CD14-positive monocyte (primary cell): ENCODE measurements at regions not wholly inside any gene's neighbourhood (a gene's known extent, or its start where the extent isn't known, plus 50 kb on each side); places are given as distances from the start of the nearest gene placed in this dataset.
"Not testable (repeated sequence)": the region's sequence is repeated elsewhere in the genome, so short reads cannot be mapped to it uniquely, and the experiment has no call there.

Experiments used
- DNase-seq, 3 donors: peaks; one replicate each; pipeline ENCODE4 v3.0.0-alpha.2; 2011 to 2022
- H2AFZ ChIP-seq: 2 replicates; pipeline ENCODE4 v1.6.0; 2012; ENCODE audit warnings: mild to moderate bottlenecking, low read depth, low read length, inconsistent platforms; ENCODE audit not compliant: insufficient read depth, poor library complexity, severe bottlenecking
- H3K27ac ChIP-seq, 2 donors: 1 replicate in 1 of 2; 2 replicates in 1 of 2; pipeline ENCODE4 v1.5.1; 2012 to 2013; ENCODE audit warnings: low read length in 2 of 2, control low read depth in 1 of 2, inconsistent platforms in 1 of 2, low read depth in 1 of 2, mild to moderate bottlenecking in 1 of 2
- H3K27me3 ChIP-seq, 2 donors: one replicate each; pipeline versions ENCODE4 v1.6.0 to v1.6.1; 2011 to 2013; ENCODE audit warnings: low read length in 2 of 2; ENCODE audit not compliant: control insufficient read depth in 2 of 2, insufficient read depth in 2 of 2
- H3K36me3 ChIP-seq, 2 donors: replicated peaks in 1 of 2; 1 replicate in 1 of 2; 2 replicates in 1 of 2; pipeline versions ENCODE4 v1.5.1 to v1.6.1; 2012 to 2013; ENCODE audit warnings: low read length in 2 of 2, control low read depth in 1 of 2, inconsistent platforms in 1 of 2, mild to moderate bottlenecking in 1 of 2; ENCODE audit not compliant: insufficient read depth in 2 of 2, control insufficient read depth in 1 of 2
- H3K4me1 ChIP-seq, 2 donors: 1 replicate in 1 of 2; 2 replicates in 1 of 2; pipeline versions ENCODE4 v1.5.1 to v1.6.1; 2012 to 2013; ENCODE audit warnings: low read length in 2 of 2, control low read depth in 1 of 2, inconsistent platforms in 1 of 2, mild to moderate bottlenecking in 1 of 2, moderate library complexity in 1 of 2; ENCODE audit not compliant: insufficient read depth in 2 of 2, control insufficient read depth in 1 of 2
- H3K4me2 ChIP-seq: replicated peaks from 2 replicates; pipeline ENCODE3; 2012; ENCODE audit warnings: low read length, moderate library complexity, mild to moderate bottlenecking; ENCODE audit not compliant: poor library complexity, severe bottlenecking; ENCODE audit errors: extremely low read depth
- H3K4me3 ChIP-seq, 3 experiments: fragments of 200-600 bp in 1 of 3; sonication (generic) in 1 of 3; replicated peaks in 1 of 3; 1 replicate in 2 of 3; 2 replicates in 1 of 3; pipeline ENCODE4 v1.5.1; 2011 to 2013; ENCODE audit warnings: low read length in 3 of 3, mild to moderate bottlenecking in 3 of 3, control low read depth in 2 of 3, low read depth in 2 of 3, inconsistent platforms in 1 of 3, moderate library complexity in 1 of 3
- H3K79me2 ChIP-seq: 2 replicates; pipeline ENCODE4 v1.6.0; 2012; ENCODE audit warnings: mild to moderate bottlenecking, control low read depth, inconsistent platforms, low read length, moderate library complexity; ENCODE audit not compliant: insufficient read depth
- H3K9ac ChIP-seq: 2 replicates; pipeline ENCODE4 v1.6.0; 2017; ENCODE audit warnings: low read length, mild to moderate bottlenecking; ENCODE audit not compliant: insufficient read depth, poor library complexity, severe bottlenecking
- H3K9me3 ChIP-seq, 2 donors: replicated peaks in 1 of 2; 1 replicate in 1 of 2; 2 replicates in 1 of 2; pipeline versions ENCODE4 v1.5.1 to v1.6.1; 2012 to 2013; ENCODE audit warnings: low read length in 2 of 2, control low read depth in 1 of 2; ENCODE audit not compliant: control insufficient read depth in 1 of 2, insufficient read depth in 1 of 2
- H4K20me1 ChIP-seq: 2 replicates; pipeline ENCODE4 v1.6.0; 2012; ENCODE audit warnings: mild to moderate bottlenecking, low read length, control low read depth, moderate library complexity; ENCODE audit not compliant: insufficient read depth
- H3K27ac Mint-ChIP-seq, 7 donors: one replicate each; pipeline ENCODE4 v1.8.0; 2020; ENCODE audit warnings: mild to moderate bottlenecking in 7 of 7, mixed read lengths in 7 of 7, moderate library complexity in 6 of 7, inconsistent platforms in 2 of 7
- H3K27me3 Mint-ChIP-seq, 3 donors: one replicate each; pipeline ENCODE4 v1.8.0; 2021 to 2022; ENCODE audit warnings: low read depth in 3 of 3, mild to moderate bottlenecking in 3 of 3, mixed read lengths in 3 of 3, moderate library complexity in 3 of 3, inconsistent platforms in 1 of 3
- H3K36me3 Mint-ChIP-seq, 2 donors: one replicate each; pipeline ENCODE4 v1.8.0; 2020; ENCODE audit warnings: mixed read lengths in 2 of 2, inconsistent platforms in 1 of 2, mild to moderate bottlenecking in 1 of 2
- H3K4me1 Mint-ChIP-seq: one replicate; pipeline ENCODE4 v1.8.0; 2020; ENCODE audit warnings: mild to moderate bottlenecking, mixed read lengths
- H3K4me3 Mint-ChIP-seq, 2 donors: one replicate each; pipeline ENCODE4 v1.8.0; 2020; ENCODE audit warnings: mild to moderate bottlenecking in 2 of 2, mixed read lengths in 2 of 2, moderate library complexity in 1 of 2
- H3K9me3 Mint-ChIP-seq, 7 donors: one replicate each; pipeline ENCODE4 v1.8.0; 2020 to 2022; ENCODE audit warnings: mixed read lengths in 7 of 7, mild to moderate bottlenecking in 6 of 7, moderate library complexity in 6 of 7, inconsistent platforms in 2 of 7
- WGBS: methylation state at CpG from one replicate; pipeline ENCODE4 v1.1.5; 2013; ENCODE audit warnings: missing lambda C conversion rate; ENCODE audit not compliant: insufficient coverage; 5-methylcytosine and 5-hydroxymethylcytosine counted together
- intact Hi-C, 2 donors: fragments of 100-400 bp; cut with micrococcal nuclease; formaldehyde crosslinking; loops; one replicate each; pipeline versions ENCODE4 v1.15.0 to v1.15.1; 2023

DNA sequence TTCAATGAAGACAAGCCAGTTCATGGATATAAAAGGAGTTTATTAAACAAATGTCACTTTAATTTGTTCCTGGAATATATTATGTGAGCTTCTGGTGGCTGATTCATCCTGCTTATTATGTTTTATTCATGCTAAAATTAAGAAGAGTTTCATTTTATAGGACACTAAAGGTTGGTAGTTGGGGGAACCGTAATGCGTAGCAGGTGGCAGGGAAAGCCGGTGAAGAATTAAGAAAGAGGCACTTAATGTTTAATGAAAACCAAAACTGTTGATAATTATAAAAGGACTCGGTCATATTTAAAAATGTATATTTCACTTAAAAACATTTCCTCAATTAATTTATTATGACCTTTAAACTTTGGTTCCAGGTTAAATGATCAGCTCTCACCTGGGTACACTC lies 94.3 kb downstream of the XKR3 start:
- H3K36me3 ChIP-seq, H3K27ac ChIP-seq, H2AFZ ChIP-seq, H3K9me3 Mint-ChIP-seq, intact Hi-C loops, H3K79me2 ChIP-seq, H3K4me3 ChIP-seq, DNase-seq, H3K9me3 ChIP-seq, H3K4me2 ChIP-seq, H3K27me3 ChIP-seq, H3K9ac ChIP-seq, H3K27me3 Mint-ChIP-seq, H3K27ac Mint-ChIP-seq, H3K36me3 Mint-ChIP-seq, H4K20me1 ChIP-seq, H3K4me3 Mint-ChIP-seq: not testable (repeated sequence)
- H3K4me1 Mint-ChIP-seq, result peaks cover 17% of the 10 kb centered on the region
- no CpG with 5 or more reads among the region's 4 CpGs for WGBS
- peaks cover 17 to 18% of the 10 kb centered on the region in 2 donors for H3K4me1 ChIP-seq

DNA sequence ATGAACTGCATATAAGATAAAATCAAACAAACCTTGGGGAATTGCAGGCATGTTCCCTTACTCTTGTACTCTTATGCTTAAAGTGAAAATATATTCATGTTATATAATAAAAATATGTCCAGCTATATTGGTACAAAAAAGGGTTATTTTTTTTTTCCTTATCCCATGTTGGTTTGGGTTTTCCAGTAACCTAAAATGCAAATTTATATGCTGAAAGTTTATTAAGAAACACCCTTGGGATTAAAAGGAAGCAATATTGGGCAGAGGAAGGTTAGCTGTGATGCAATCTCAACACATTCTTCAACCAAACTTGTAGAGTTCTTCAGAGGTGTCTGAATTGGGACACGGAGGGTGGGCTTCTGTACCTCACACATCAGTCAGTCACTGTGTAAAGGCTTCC lies 97.7 kb downstream of the XKR3 start:
- H3K79me2 ChIP-seq, H3K9ac ChIP-seq, H2AFZ ChIP-seq, H3K36me3 Mint-ChIP-seq, H3K27me3 ChIP-seq, H3K4me3 ChIP-seq, H3K27ac Mint-ChIP-seq, H3K4me2 ChIP-seq, H3K27ac ChIP-seq, H3K27me3 Mint-ChIP-seq, H4K20me1 ChIP-seq, H3K9me3 Mint-ChIP-seq, intact Hi-C loops, H3K4me3 Mint-ChIP-seq, H3K36me3 ChIP-seq, DNase-seq, H3K9me3 ChIP-seq: not testable (repeated sequence)
- H3K4me1 ChIP-seq, result peaks cover 22 to 32% of the 10 kb centered on the region in 2 donors
- H3K4me1 Mint-ChIP-seq, result peaks cover 27% of the 10 kb centered on the region
- WGBS, result no CpG with 5 or more reads among the region's 1 CpG

DNA sequence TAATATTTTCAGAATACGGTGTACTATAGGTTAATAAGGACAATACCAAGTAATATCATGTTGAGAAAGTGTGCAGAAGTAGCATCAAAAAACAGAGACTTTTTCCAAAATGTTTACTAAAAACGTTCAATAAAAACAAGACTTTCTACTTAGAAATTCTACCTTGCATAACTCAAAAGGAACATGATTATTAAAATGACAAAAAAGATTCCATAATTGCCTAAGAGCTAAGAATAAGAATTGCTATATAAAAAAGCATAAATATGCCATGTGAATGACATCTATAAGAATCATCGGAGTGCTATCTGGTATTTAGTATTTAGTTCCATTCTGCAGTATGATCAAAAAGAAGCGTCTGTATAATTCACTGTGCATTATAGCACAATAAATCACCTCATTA lies 102.0 kb downstream of the XKR3 start:
- not testable (repeated sequence) for H3K36me3 Mint-ChIP-seq, H3K79me2 ChIP-seq, H3K9me3 ChIP-seq, H3K36me3 ChIP-seq, H3K27me3 Mint-ChIP-seq, H3K27me3 ChIP-seq, H3K9ac ChIP-seq, H4K20me1 ChIP-seq, H3K9me3 Mint-ChIP-seq, H2AFZ ChIP-seq
- Mint-ChIP-seq H3K4me3 (peak overlapping the region; percentile 31 to 78), H3K27ac (peak overlapping the region; percentile 89 to 99 (median 97)), H3K4me1 (peaks cover 42% of the 10 kb centered on the region)
- Histone ChIP-seq H3K4me2 (peak overlapping the region; percentile 57), H3K4me3 (peak overlapping the region in 1 of 3 experiments; percentile 45), H3K4me1 (peaks cover 31 to 48% of the 10 kb centered on the region in 2 donors), H3K27ac (peak overlapping the region in 1 of 2 donors; percentile 94)
- no CpG with 5 or more reads among the region's 4 CpGs for WGBS
- peak in 2 of 3 donors; percentile 5 to 16 for DNase-seq
- intact Hi-C loops, result loop anchor here in 1 of 2 donors (5.0 kb wide), 1 partner anchor 104 kb away; the partner anchor contains the start of gene XKR3

DNA sequence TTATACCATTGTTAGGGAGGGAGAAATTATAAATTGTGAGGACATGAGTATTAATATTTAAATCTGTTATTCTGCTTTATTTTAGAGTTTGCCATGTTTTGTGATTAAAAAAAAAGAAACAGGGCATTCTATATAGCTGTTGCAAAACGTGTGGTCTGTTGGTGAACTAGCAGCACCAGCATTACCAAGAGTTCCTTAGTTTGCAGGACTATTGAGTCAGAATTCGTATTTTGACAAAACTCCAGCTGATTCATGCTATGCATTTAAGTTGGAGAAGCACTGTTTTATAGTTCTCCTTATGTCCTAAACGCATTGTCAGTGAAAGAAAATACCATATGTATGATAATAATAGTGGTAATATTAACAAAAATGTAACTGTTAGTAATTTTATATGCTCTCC lies 102.6 kb downstream of the XKR3 start:
- not testable (repeated sequence) for H3K9ac ChIP-seq, H3K27me3 Mint-ChIP-seq, H4K20me1 ChIP-seq, H3K36me3 Mint-ChIP-seq, H2AFZ ChIP-seq, H3K79me2 ChIP-seq, H3K27me3 ChIP-seq, H3K9me3 ChIP-seq, H3K36me3 ChIP-seq
- Mint-ChIP-seq H3K9me3 (peaks cover 3 to 13% (median 7%) of the 10 kb centered on the region in 7 donors), H3K4me1 (peaks cover 43% of the 10 kb centered on the region), H3K27ac (peak overlapping the region; percentile 89 to 99 (median 97)), H3K4me3 (peak overlapping the region; percentile 0 to 15)
- Histone ChIP-seq H3K27ac (peak overlapping the region in 1 of 2 donors; percentile 94), H3K4me2 (peak overlapping the region; percentile 57), H3K4me3 (peak overlapping the region in 1 of 3 experiments; percentile 68), H3K4me1 (peaks cover 28 to 45% of the 10 kb centered on the region in 2 donors)
- intact Hi-C loops, result loop anchor here in 1 of 2 donors (5.0 kb wide), 1 partner anchor 105 kb away; the partner anchor contains the start of gene XKR3
- peak; percentile 79 to 91 (median 86) for DNase-seq
- 0% methylated on average over 1 of the region's 3 CpGs for WGBS
